Endothelial cell of umbilical vein (primary cell): ENCODE measurements at regions not wholly inside any gene's neighbourhood (a gene's known extent, or its start where the extent isn't known, plus 50 kb on each side); places are given as distances from the start of the nearest gene placed in this dataset.

ENCODE experiments used
- BruUV-seq: library from RNA; stranded (reverse); fragments of 400-500 nt; replicated peaks from 2 replicates; lab custom pipeline; 2021; lab: Mats Ljungman, UMichigan
- CTCF ChIA-PET: fragments of 300-600, 350-600 bp; sonication (Branson Sonifier 250); formaldehyde crosslinking; loops from one replicate; lab custom pipeline; 2021; ENCODE audit warnings: antibody characterized with exemption, inconsistent platforms; lab: Charles Lee
- POLR2A ChIA-PET: fragments of 300-600, 350-600 bp; sonication (Branson Sonifier 250); formaldehyde crosslinking; loops from one replicate; lab custom pipeline; 2021; ENCODE audit warnings: antibody characterized with exemption, inconsistent platforms; lab: Charles Lee
- DNase-seq: peaks from one replicate; pipeline ENCODE4 v3.0.0-alpha.2; 2011; ENCODE audit warnings: low read depth, low spot score
- FAIRE-seq: peaks from 2 replicates; lab custom pipeline; 2011; peaks lifted over from hg19 to GRCh38; lab: Jason Lieb, UNC
- H2AFZ ChIP-seq: 2 replicates; pipeline ENCODE4 v1.6.0; 2012; ENCODE audit warnings: low read depth, low read length, control low read depth, inconsistent platforms
- H3K27ac ChIP-seq: 2 replicates; pipeline ENCODE4 v1.5.1; 2011; ENCODE audit warnings: low read depth, mild to moderate bottlenecking, control low read depth, low read length, moderate library complexity; ENCODE audit not compliant: insufficient read depth
- H3K27me3 ChIP-seq, 2 experiments: 2 replicates each; pipeline versions ENCODE4 v1.6.0 to v1.6.1; 2011; ENCODE audit warnings: low read length in 2 of 2, mixed read lengths in 1 of 2; ENCODE audit not compliant: control insufficient read depth in 2 of 2, insufficient read depth in 2 of 2
- H3K36me3 ChIP-seq, 2 experiments: 2 replicates in 1 of 2; 3 replicates in 1 of 2; pipeline ENCODE4 v1.5.1; 2011; ENCODE audit warnings: low read length in 2 of 2, mild to moderate bottlenecking in 1 of 2, moderate library complexity in 1 of 2; ENCODE audit not compliant: control insufficient read depth in 2 of 2, insufficient read depth in 2 of 2; ENCODE audit errors: extremely low read depth in 1 of 2
- H3K4me1 ChIP-seq: 3 replicates; pipeline ENCODE4 v1.5.1; 2011; ENCODE audit warnings: mild to moderate bottlenecking, low read length; ENCODE audit not compliant: control insufficient read depth, insufficient read depth; ENCODE audit errors: extremely low read depth
- H3K4me2 ChIP-seq: 2 replicates; pipeline ENCODE4 v1.6.1; 2011; ENCODE audit warnings: low read length, control low read depth, mixed read lengths; ENCODE audit not compliant: insufficient read depth
- H3K4me3 ChIP-seq, 3 experiments: fragments of 200-600 bp in 1 of 3; sonication (generic), shearing (Covaris generic) in 1 of 3; replicated peaks in 1 of 3; 2 replicates each; pipeline ENCODE4 v1.5.1; 2011 to 2016; ENCODE audit warnings: control low read depth in 3 of 3, low read length in 3 of 3, mild to moderate bottlenecking in 2 of 3, inconsistent platforms in 1 of 3, low read depth in 1 of 3, moderate library complexity in 1 of 3; ENCODE audit not compliant: insufficient read depth in 1 of 3
- H3K79me2 ChIP-seq: 2 replicates; pipeline ENCODE4 v1.6.0; 2012; ENCODE audit warnings: low read length, inconsistent platforms; ENCODE audit not compliant: control insufficient read depth, insufficient read depth
- H3K9ac ChIP-seq: replicated peaks from 2 replicates; pipeline ENCODE3; 2011; ENCODE audit warnings: low read length, control low read depth; ENCODE audit not compliant: insufficient read depth; ENCODE audit errors: extremely low read depth
- H3K9me1 ChIP-seq: replicated peaks from 3 replicates; pipeline ENCODE4 v1.6.0; 2011; ENCODE audit warnings: mild to moderate bottlenecking, low read length; ENCODE audit not compliant: control insufficient read depth, insufficient read depth; ENCODE audit errors: extremely low read depth
- H3K9me3 ChIP-seq: replicated peaks from 2 replicates; pipeline ENCODE4 v1.5.1; 2012; ENCODE audit warnings: low read length, inconsistent platforms; ENCODE audit not compliant: control insufficient read depth, insufficient read depth
- H4K20me1 ChIP-seq: replicated peaks from 2 replicates; pipeline ENCODE3; 2011; ENCODE audit warnings: mild to moderate bottlenecking, low read length; ENCODE audit not compliant: control insufficient read depth, insufficient read depth; ENCODE audit errors: extremely low read depth
- EZH2 ChIP-seq: IDR thresholded peaks from 2 replicates; pipeline ENCODE4 v1.6.1; 2012; ENCODE audit warnings: borderline replicate concordance, low read depth, mild to moderate bottlenecking, moderate library complexity, low read length, inconsistent platforms; ENCODE audit not compliant: severe bottlenecking
- FOS ChIP-seq: IDR thresholded peaks from 2 replicates; pipeline ENCODE4 v1.6.1; 2011; ENCODE audit warnings: mild to moderate bottlenecking, low read length, moderate library complexity, borderline replicate concordance; ENCODE audit not compliant: insufficient read depth
- GATA2 ChIP-seq: IDR thresholded peaks from 2 replicates; pipeline ENCODE4 v1.7.0; 2011; ENCODE audit warnings: low read depth, mild to moderate bottlenecking, moderate library complexity, mixed read lengths, low read length; ENCODE audit not compliant: insufficient read length, insufficient read depth
- JUN ChIP-seq: IDR thresholded peaks from 2 replicates; pipeline ENCODE4 v1.6.1; 2011; ENCODE audit warnings: borderline replicate concordance, low read depth; ENCODE audit not compliant: insufficient read length, insufficient read depth
- MYC ChIP-seq: IDR thresholded peaks from one replicate; pipeline ENCODE4 v1.6.1; 2011; ENCODE audit warnings: mild to moderate bottlenecking, low read depth, low read length
- POLR2A ChIP-seq: IDR thresholded peaks from 2 replicates; pipeline ENCODE4 v1.6.1; 2012; ENCODE audit warnings: low read depth, mild to moderate bottlenecking, control low read depth, low read length
- POLR2AphosphoS5 ChIP-seq: IDR thresholded peaks from 2 replicates; pipeline ENCODE4 v1.6.1; 2012; ENCODE audit warnings: low read depth, mild to moderate bottlenecking, control low read depth, low read length, moderate library complexity; ENCODE audit not compliant: insufficient read depth
- dilution Hi-C: fragments of 300-500 bp; cut with MboI; formaldehyde crosslinking; loops from one replicate; pipeline ENCODE4 v1.15.0; 2019; ENCODE audit warnings: low sequenced_read_pairs; ENCODE audit not compliant: extremely low pct_ligation_motif_present
- intact Hi-C: fragments of 100-400 bp; cut with micrococcal nuclease; formaldehyde crosslinking; loops from one replicate; pipeline ENCODE4 v1.10.0; 2022

DNA sequence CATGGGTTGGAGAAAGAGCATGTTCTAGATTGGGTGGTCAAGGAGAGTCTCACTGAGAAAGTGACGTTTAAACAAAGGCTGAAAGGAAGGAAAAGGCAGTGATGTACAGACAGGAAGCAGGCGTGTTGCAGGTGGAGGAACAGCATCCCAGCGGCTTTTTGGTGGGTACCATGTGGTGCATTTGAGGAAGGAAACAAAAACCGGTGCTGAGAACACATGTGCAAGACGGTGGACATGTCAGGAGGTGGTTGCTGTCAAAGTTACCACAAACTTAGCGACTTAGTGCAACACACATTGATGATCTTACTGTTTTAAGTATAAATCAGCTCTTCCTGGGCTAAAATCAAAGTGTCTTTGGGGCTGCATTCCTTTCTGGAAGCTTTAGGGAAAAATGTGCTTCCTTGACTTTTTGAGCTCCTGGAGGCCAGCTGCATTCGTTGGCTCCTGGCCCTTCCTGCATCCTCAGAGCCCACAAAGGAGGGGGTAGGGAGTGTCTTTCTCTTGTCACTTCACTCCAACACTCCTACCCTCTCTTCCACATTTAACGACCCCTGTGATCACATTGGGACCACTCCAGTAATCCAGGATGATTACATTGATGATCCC is 380.6 kb downstream of the FBXO15 start:
- no TSS peak for BruUV-seq
- no peak for DNase-seq
- POLR2A ChIA-PET: no interaction called here

GRCh38 chr18:73758446-73758845 is 389.2 kb downstream of the FBXO15 start:
- TF ChIP-seq POLR2AphosphoS5: no peak
- peak; percentile 71 for TF ChIP-seq FOS
- TF ChIP-seq POLR2A: no peak
- no peak for TF ChIP-seq MYC
- no peak for TF ChIP-seq GATA2
- no peak for TF ChIP-seq JUN
- FAIRE-seq (no peak), DNase-seq (no peak)
- Histone ChIP-seq H3K9me3 (peaks cover 2% of the 10 kb centered on the region), H3K27ac (peak overlapping the region; percentile 19), H3K9ac (no peak overlapping the region), H3K4me3 (no peak overlapping the region), H3K27me3 (no peaks in the 10 kb centered on the region), H3K79me2 (no peaks in the 10 kb centered on the region), H3K36me3 (no peaks in the 10 kb centered on the region), H4K20me1 (no peaks in the 10 kb centered on the region), H3K4me2 (no peak overlapping the region), H3K9me1 (no peaks in the 10 kb centered on the region), H2AFZ (no peak overlapping the region), H3K4me1 (no peaks in the 10 kb centered on the region)
- dilution Hi-C loops: no loop called here
- BruUV-seq: no TSS peak
- intact Hi-C loops: no loop called here
- CTCF ChIA-PET: no interaction called here
- POLR2A ChIA-PET: no interaction called here

More for the DNA sequence above, 380.6 kb downstream of the FBXO15 start:
- H3K9me3 ChIP-seq: no peaks in the 10 kb centered on the region
- no peaks in the 10 kb centered on the region for H3K4me1 ChIP-seq
- no peak overlapping the region for H2AFZ ChIP-seq
- no peak overlapping the region for H3K4me3 ChIP-seq
- H3K9ac ChIP-seq: no peak overlapping the region
- H3K4me2 ChIP-seq: no peak overlapping the region
- dilution Hi-C loops: no loop called here
- no peaks in the 10 kb centered on the region for H4K20me1 ChIP-seq
- no peaks in the 10 kb centered on the region for H3K27me3 ChIP-seq
- TF ChIP-seq GATA2 (no peak), JUN (no peak), POLR2AphosphoS5 (no peak), EZH2 (no peak)
- intact Hi-C loops: no loop called here
- H3K27ac ChIP-seq: no peak overlapping the region
- no peaks in the 10 kb centered on the region for H3K36me3 ChIP-seq
- CTCF ChIA-PET: no interaction called here
- H3K9me1 ChIP-seq: no peaks in the 10 kb centered on the region
- no peaks in the 10 kb centered on the region for H3K79me2 ChIP-seq
- no peak for FAIRE-seq
